Endothelial cell of umbilical vein (primary cell): ENCODE measurements at regions not wholly inside any gene's neighbourhood (a gene's known extent, or its start where the extent isn't known, plus 50 kb on each side); places are given as distances from the start of the nearest gene placed in this dataset.

Experiments
- EZH2 ChIP-seq: IDR thresholded peaks from 2 replicates; pipeline ENCODE4 v1.6.1; 2012; ENCODE audit warnings: borderline replicate concordance, low read depth, mild to moderate bottlenecking, moderate library complexity, low read length, inconsistent platforms; ENCODE audit not compliant: severe bottlenecking
- FOS ChIP-seq: IDR thresholded peaks from 2 replicates; pipeline ENCODE4 v1.6.1; 2011; ENCODE audit warnings: mild to moderate bottlenecking, low read length, moderate library complexity, borderline replicate concordance; ENCODE audit not compliant: insufficient read depth
- JUN ChIP-seq: IDR thresholded peaks from 2 replicates; pipeline ENCODE4 v1.6.1; 2011; ENCODE audit warnings: borderline replicate concordance, low read depth; ENCODE audit not compliant: insufficient read length, insufficient read depth
- MYC ChIP-seq: IDR thresholded peaks from one replicate; pipeline ENCODE4 v1.6.1; 2011; ENCODE audit warnings: mild to moderate bottlenecking, low read depth, low read length
- POLR2A ChIP-seq: IDR thresholded peaks from 2 replicates; pipeline ENCODE4 v1.6.1; 2012; ENCODE audit warnings: low read depth, mild to moderate bottlenecking, control low read depth, low read length
- POLR2AphosphoS5 ChIP-seq: IDR thresholded peaks from 2 replicates; pipeline ENCODE4 v1.6.1; 2012; ENCODE audit warnings: low read depth, mild to moderate bottlenecking, control low read depth, low read length, moderate library complexity; ENCODE audit not compliant: insufficient read depth
- TF ChIP-seq, protein P1 (sequence below), 2 donors: IDR thresholded peaks; 1 replicate in 1 of 2; 2 replicates in 1 of 2; pipeline ENCODE4 v1.5.1; 2011; ENCODE audit warnings: low read length in 2 of 2, mild to moderate bottlenecking in 2 of 2, moderate library complexity in 2 of 2, control low read depth in 1 of 2, inconsistent platforms in 1 of 2, low read depth in 1 of 2; ENCODE audit not compliant: insufficient read depth in 1 of 2; ENCODE audit errors: extremely low read depth in 1 of 2

DNA sequence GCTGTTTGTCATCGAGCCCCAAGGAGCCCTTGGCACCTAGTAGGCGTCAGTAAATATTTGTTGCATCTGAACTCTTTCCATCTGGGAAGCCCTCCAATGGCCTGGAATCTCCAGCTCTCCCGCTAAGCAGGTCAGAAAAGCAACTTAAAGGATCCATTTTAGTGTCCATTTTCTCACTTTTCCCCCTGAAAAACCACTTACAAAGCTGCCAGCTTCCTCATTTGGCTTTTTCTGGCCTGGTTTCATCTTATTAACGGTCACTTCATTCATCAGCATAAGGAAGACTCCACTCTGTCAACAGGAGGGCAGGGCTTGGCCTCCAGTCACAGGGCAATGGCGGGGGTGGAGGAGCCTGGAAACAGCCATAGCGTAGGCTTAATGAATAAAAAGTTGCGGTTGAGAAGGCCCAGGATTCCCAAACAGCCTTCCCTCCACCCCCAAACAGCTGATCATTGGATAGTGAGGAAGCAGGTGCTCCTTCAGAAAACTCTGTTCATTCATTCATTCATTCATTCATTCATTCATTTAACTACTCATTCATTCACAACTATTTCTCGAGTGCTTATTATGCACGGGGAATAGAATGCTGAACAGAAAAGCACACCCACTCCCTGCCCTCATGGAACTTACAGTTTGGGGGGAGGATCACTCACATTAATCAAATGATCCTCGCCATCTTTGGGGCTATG lies 104.5 kb upstream of the RCN1 start:
- TF ChIP-seq, protein P1, sequence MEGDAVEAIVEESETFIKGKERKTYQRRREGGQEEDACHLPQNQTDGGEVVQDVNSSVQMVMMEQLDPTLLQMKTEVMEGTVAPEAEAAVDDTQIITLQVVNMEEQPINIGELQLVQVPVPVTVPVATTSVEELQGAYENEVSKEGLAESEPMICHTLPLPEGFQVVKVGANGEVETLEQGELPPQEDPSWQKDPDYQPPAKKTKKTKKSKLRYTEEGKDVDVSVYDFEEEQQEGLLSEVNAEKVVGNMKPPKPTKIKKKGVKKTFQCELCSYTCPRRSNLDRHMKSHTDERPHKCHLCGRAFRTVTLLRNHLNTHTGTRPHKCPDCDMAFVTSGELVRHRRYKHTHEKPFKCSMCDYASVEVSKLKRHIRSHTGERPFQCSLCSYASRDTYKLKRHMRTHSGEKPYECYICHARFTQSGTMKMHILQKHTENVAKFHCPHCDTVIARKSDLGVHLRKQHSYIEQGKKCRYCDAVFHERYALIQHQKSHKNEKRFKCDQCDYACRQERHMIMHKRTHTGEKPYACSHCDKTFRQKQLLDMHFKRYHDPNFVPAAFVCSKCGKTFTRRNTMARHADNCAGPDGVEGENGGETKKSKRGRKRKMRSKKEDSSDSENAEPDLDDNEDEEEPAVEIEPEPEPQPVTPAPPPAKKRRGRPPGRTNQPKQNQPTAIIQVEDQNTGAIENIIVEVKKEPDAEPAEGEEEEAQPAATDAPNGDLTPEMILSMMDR (IDR thresholded peaks at IDR 0.05; ENCODE audit: extremely low read depth in 1 of 2, insufficient read depth in 1 of 2, low read depth in 1 of 2, low read length in 2 of 2): no peak
- TF ChIP-seq POLR2A (no peak), JUN (no peak), POLR2AphosphoS5 (no peak), EZH2 (no peak), MYC (no peak), FOS (no peak)
